ENCODE measurements at regions not wholly inside any gene's neighbourhood (a gene's known extent, or its start where the extent isn't known, plus 50 kb on each side); places are given as distances from the start of the nearest gene placed in this dataset. TPM values are rescaled to one million over a fixed set of nuclear protein-coding genes. Genes with fewer than 3 reads are reported as not detected.

DNA sequence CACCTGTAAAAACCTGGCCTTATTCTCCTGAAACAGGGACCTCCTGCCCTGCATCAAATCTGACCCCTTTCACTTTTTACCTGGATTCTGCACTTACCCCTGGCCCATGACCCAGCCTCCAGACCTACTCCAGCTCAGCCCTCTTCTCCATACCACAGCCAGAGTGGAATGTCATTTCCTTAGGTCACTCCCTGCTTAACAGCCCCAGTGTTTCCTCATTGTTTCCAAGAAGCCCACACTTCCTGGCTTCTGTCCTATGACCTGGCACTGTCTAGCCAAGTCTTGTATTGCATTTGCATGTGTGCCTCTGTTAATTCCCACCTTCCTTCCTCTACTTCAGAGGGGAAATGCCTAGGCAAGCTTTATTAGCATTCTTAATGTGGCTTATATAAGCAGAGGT, 51.4 kb upstream of the TRIB2 start:
- intact Hi-C loops (cut with micrococcal nuclease; ENCODE audit: unreplicated experiment), result no loop called here
- no peaks in the 10 kb centered on the region for H3K4me1 ChIP-seq (ENCODE audit: insufficient read depth, low read length, poor library complexity, severe bottlenecking)
- CTCF ChIA-PET (ENCODE audit: unreplicated experiment), result no interaction called here

DNA sequence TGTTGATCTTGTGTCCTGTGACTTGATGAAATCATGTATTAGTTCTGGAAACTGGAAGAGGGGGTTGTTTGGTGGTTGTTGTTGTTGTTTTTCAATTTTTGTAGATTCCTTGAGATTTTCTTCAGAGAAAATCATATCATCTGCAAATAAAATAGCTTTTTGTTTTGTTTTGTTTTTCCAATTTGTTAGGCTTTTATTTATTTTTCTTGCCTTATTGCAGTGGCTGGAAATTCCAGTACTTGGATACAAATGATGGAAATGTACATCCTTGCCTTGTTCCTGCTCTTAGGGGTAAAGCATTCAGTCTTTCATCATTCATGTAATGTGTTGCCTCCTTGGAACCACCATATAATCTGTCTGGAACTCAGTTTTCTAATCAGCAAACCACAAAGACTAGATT, 50.3 kb upstream of the TRIB2 start:
- no TSS peak for BruUV-seq (replicated peaks)
- no peak for TF ChIP-seq EZH2phosphoT487 (IDR thresholded peaks at IDR 0.05; ENCODE audit: borderline replicate concordance, low read depth, low read length)
- TF ChIP-seq, protein P1, sequence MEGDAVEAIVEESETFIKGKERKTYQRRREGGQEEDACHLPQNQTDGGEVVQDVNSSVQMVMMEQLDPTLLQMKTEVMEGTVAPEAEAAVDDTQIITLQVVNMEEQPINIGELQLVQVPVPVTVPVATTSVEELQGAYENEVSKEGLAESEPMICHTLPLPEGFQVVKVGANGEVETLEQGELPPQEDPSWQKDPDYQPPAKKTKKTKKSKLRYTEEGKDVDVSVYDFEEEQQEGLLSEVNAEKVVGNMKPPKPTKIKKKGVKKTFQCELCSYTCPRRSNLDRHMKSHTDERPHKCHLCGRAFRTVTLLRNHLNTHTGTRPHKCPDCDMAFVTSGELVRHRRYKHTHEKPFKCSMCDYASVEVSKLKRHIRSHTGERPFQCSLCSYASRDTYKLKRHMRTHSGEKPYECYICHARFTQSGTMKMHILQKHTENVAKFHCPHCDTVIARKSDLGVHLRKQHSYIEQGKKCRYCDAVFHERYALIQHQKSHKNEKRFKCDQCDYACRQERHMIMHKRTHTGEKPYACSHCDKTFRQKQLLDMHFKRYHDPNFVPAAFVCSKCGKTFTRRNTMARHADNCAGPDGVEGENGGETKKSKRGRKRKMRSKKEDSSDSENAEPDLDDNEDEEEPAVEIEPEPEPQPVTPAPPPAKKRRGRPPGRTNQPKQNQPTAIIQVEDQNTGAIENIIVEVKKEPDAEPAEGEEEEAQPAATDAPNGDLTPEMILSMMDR (conservative IDR thresholded peaks at IDR 0.05; ENCODE audit: low read length), result no peak
- CTCF ChIA-PET (ENCODE audit: unreplicated experiment), result no interaction called here

More for the DNA sequence above, 51.4 kb upstream of the TRIB2 start:
- H3K9me3 ChIP-seq (ENCODE audit: low read length), result no peaks in the 10 kb centered on the region
- no peaks in the 10 kb centered on the region for H3K36me3 ChIP-seq (ENCODE audit: insufficient read depth, low read length)
- no TSS peak for BruUV-seq (replicated peaks)
- no peak for DNase-seq (ENCODE audit: low spot score)
- TF ChIP-seq, protein P1 (conservative IDR thresholded peaks at IDR 0.05; ENCODE audit: low read length), result no peak
- TF ChIP-seq EZH2phosphoT487 (IDR thresholded peaks at IDR 0.05; ENCODE audit: borderline replicate concordance, low read depth, low read length), result no peak
- no peaks in the 10 kb centered on the region for H3K79me2 ChIP-seq (ENCODE audit: insufficient read depth, low read depth, low read length)
- no peak overlapping the region for H3K4me2 ChIP-seq (ENCODE audit: low read length)
- POLR2A ChIA-PET, result interaction anchor here (1.1 to 1.2 kb wide), 2 partner anchors 9 to 10 kb away, joined by 3 to 4 read pairs; no protein-coding TSS in a partner anchor
- no peak overlapping the region for H3K4me3 ChIP-seq (ENCODE audit: low read depth, low read length, poor library complexity, severe bottlenecking)
- H4K20me1 ChIP-seq (ENCODE audit: insufficient read depth, low read length), result no peaks in the 10 kb centered on the region
- H3K27ac ChIP-seq (ENCODE audit: low read depth, low read length, poor library complexity, severe bottlenecking), result no peak overlapping the region
- H2AFZ ChIP-seq (ENCODE audit: low read length), result no peak overlapping the region
- no peaks in the 10 kb centered on the region for H3K9me2 ChIP-seq (ENCODE audit: insufficient read depth, low read length)

More for the DNA sequence above, 50.3 kb upstream of the TRIB2 start:
- Histone ChIP-seq H3K9me2 (ENCODE audit: insufficient read depth, low read length) (no peaks in the 10 kb centered on the region), H3K36me3 (ENCODE audit: insufficient read depth, low read length) (no peaks in the 10 kb centered on the region), H3K4me3 (ENCODE audit: low read depth, low read length, poor library complexity, severe bottlenecking) (no peak overlapping the region), H2AFZ (ENCODE audit: low read length) (no peak overlapping the region), H3K79me2 (ENCODE audit: insufficient read depth, low read depth, low read length) (no peaks in the 10 kb centered on the region), H4K20me1 (ENCODE audit: insufficient read depth, low read length) (no peaks in the 10 kb centered on the region), H3K27ac (ENCODE audit: low read depth, low read length, poor library complexity, severe bottlenecking) (no peak overlapping the region), H3K4me2 (ENCODE audit: low read length) (no peak overlapping the region), H3K4me1 (ENCODE audit: insufficient read depth, low read length, poor library complexity, severe bottlenecking) (no peaks in the 10 kb centered on the region), H3K9me3 (ENCODE audit: low read length) (no peaks in the 10 kb centered on the region)
- intact Hi-C loops (cut with micrococcal nuclease; ENCODE audit: unreplicated experiment), result no loop called here
- DNase-seq (ENCODE audit: low spot score), result no peak
- POLR2A ChIA-PET, result interaction anchor here (1.0 to 1.2 kb wide), 3 partner anchors 8 to 24 kb away, joined by 3 to 5 read pairs (median 4); no protein-coding TSS in a partner anchor

Small RNA genes in the stretch of these regions (microRNA-seq; reads per million reads assigned to microRNA genes)
- gene MIR3681 (ENCODE audit: borderline replicate concordance), result 2.3 reads per million

Small RNA genes in the stretch of these regions (small RNA-seq; reads per million reads assigned to genes)
- not detected for gene MIR3681
- gene RF00093, result not detected
- not detected for gene RNU6-843P
